Mammary epithelial cell (primary cell): ENCODE measurements at regions not wholly inside any gene's neighbourhood (a gene's known extent, or its start where the extent isn't known, plus 50 kb on each side); places are given as distances from the start of the nearest gene placed in this dataset.

Experiments used
- EZH2 ChIP-seq: IDR thresholded peaks from 2 replicates; pipeline ENCODE4 v1.6.1; 2012; ENCODE audit warnings: low read length, inconsistent platforms, borderline replicate concordance
- TF ChIP-seq, protein P1 (sequence below), 2 donors: IDR thresholded peaks in 1 of 2; conservative IDR thresholded peaks in 1 of 2; 2 replicates each; pipeline ENCODE4 v1.5.1; 2011 to 2012; ENCODE audit warnings: inconsistent platforms in 2 of 2, low read length in 2 of 2, mild to moderate bottlenecking in 2 of 2, control low read depth in 1 of 2, low read depth in 1 of 2; ENCODE audit not compliant: insufficient read depth in 1 of 2; ENCODE audit errors: extremely low read depth in 1 of 2

DNA sequence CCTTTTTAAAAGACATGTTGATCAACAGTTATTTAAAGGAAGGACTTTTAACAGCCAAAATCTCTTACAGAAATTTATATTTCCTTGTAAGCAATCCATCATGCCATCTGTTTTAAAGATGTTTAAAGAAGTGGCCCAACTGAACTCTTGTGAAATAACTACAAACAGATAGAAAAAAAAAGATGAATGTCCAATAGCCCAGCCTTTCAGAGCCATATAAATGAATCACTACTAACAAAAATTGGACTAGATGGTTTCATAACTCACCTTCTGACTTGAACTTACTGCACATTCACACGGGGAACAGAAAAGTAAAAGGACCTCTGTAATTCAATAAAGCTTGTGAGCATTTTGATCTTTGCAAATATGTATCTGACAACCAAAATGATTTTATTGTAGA lies 319.0 kb upstream of the CHAC2 start:
- TF ChIP-seq, protein P1, sequence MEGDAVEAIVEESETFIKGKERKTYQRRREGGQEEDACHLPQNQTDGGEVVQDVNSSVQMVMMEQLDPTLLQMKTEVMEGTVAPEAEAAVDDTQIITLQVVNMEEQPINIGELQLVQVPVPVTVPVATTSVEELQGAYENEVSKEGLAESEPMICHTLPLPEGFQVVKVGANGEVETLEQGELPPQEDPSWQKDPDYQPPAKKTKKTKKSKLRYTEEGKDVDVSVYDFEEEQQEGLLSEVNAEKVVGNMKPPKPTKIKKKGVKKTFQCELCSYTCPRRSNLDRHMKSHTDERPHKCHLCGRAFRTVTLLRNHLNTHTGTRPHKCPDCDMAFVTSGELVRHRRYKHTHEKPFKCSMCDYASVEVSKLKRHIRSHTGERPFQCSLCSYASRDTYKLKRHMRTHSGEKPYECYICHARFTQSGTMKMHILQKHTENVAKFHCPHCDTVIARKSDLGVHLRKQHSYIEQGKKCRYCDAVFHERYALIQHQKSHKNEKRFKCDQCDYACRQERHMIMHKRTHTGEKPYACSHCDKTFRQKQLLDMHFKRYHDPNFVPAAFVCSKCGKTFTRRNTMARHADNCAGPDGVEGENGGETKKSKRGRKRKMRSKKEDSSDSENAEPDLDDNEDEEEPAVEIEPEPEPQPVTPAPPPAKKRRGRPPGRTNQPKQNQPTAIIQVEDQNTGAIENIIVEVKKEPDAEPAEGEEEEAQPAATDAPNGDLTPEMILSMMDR (conservative IDR thresholded peaks at IDR 0.05 in 1 of 2, IDR thresholded peaks at IDR 0.05 in 1 of 2; ENCODE audit: extremely low read depth in 1 of 2, insufficient read depth in 1 of 2, low read depth in 1 of 2, low read length in 2 of 2): no peak
- no peak for TF ChIP-seq EZH2
